ENCODE measurements at regions not wholly inside any gene's neighbourhood (a gene's known extent, or its start where the extent isn't known, plus 50 kb on each side); places are given as distances from the start of the nearest gene placed in this dataset.
"Not testable (repeated sequence)": the region's sequence is repeated elsewhere in the genome, so short reads cannot be mapped to it uniquely, and the experiment has no call there.

GRCh38 chr2:145563741-145564615 is 1044.1 kb upstream of the ZEB2 start:
- DNase-seq (ENCODE audit: extremely low read depth, low read depth, low spot score), result no peak

GRCh38 chr2:145561152-145561551 is 1041.2 kb upstream of the ZEB2 start:
- no peak for DNase-seq (ENCODE audit: extremely low read depth, low read depth, low spot score)

- no peak for DNase-seq (ENCODE audit: extremely low read depth, low read depth, low spot score)
These were observed 1038.9 kb upstream of the ZEB2 start for GRCh38 chr2:145558617-145559350.

GRCh38 chr2:145555360-145555759 is 1035.4 kb upstream of the ZEB2 start:
- DNase-seq (ENCODE audit: extremely low read depth, low read depth, low spot score), result no peak

GRCh38 chr2:145551686-145552085 is 1031.8 kb upstream of the ZEB2 start:
- no peak for DNase-seq (ENCODE audit: extremely low read depth, low read depth, low spot score)

- no peak for DNase-seq (ENCODE audit: extremely low read depth, low read depth, low spot score)
These were observed 1028.6 kb upstream of the ZEB2 start for GRCh38 chr2:145548479-145548878.

- DNase-seq (ENCODE audit: extremely low read depth, low read depth, low spot score), result no peak
These were observed 1027.7 kb upstream of the ZEB2 start for GRCh38 chr2:145547620-145548019.

GRCh38 chr2:145546091-145546490 is 1026.2 kb upstream of the ZEB2 start:
- no peak for DNase-seq (ENCODE audit: extremely low read depth, low read depth, low spot score)

GRCh38 chr2:145543856-145544255 is 1023.9 kb upstream of the ZEB2 start:
- DNase-seq (ENCODE audit: extremely low read depth, low read depth, low spot score), result no peak

- no peak for DNase-seq (ENCODE audit: extremely low read depth, low read depth, low spot score)
These were observed 1023.2 kb upstream of the ZEB2 start for GRCh38 chr2:145543155-145543554.

- no peak for DNase-seq (ENCODE audit: extremely low read depth, low read depth, low spot score)
These were observed 1021.1 kb upstream of the ZEB2 start for GRCh38 chr2:145541028-145541427.

GRCh38 chr2:145538661-145539350 is 1018.9 kb upstream of the ZEB2 start:
- no peak for DNase-seq (ENCODE audit: extremely low read depth, low read depth, low spot score)

- no peak for DNase-seq (ENCODE audit: extremely low read depth, low read depth, low spot score)
These were observed 1010.7 kb upstream of the ZEB2 start for GRCh38 chr2:145530653-145531052.

GRCh38 chr2:145524836-145525235 is 1004.9 kb upstream of the ZEB2 start:
- DNase-seq (ENCODE audit: extremely low read depth, low read depth, low spot score), result no peak

- no peak for DNase-seq (ENCODE audit: extremely low read depth, low read depth, low spot score)
These were observed 1004.4 kb upstream of the ZEB2 start for GRCh38 chr2:145524303-145524702.

- DNase-seq (ENCODE audit: extremely low read depth, low read depth, low spot score), result not testable (repeated sequence)
These were observed 999.3 kb upstream of the ZEB2 start for GRCh38 chr2:145519254-145519653.

GRCh38 chr2:145511946-145512345 is 992.0 kb upstream of the ZEB2 start:
- no peak for DNase-seq (ENCODE audit: extremely low read depth, low read depth, low spot score)

GRCh38 chr2:145503511-145503910 is 983.6 kb upstream of the ZEB2 start:
- no peak for DNase-seq (ENCODE audit: extremely low read depth, low read depth, low spot score)

- DNase-seq (ENCODE audit: extremely low read depth, low read depth, low spot score), result no peak
These were observed 982.0 kb upstream of the ZEB2 start for GRCh38 chr2:145501920-145502319.

- no peak for DNase-seq (ENCODE audit: extremely low read depth, low read depth, low spot score)
These were observed 975.7 kb upstream of the ZEB2 start for GRCh38 chr2:145495590-145495989.

- DNase-seq (ENCODE audit: extremely low read depth, low read depth, low spot score), result no peak
These were observed 974.5 kb upstream of the ZEB2 start for GRCh38 chr2:145494441-145494840.

Measured in glomerular endothelial cell (primary cell).